ENCODE measurements at regions not wholly inside any gene's neighbourhood (a gene's known extent, or its start where the extent isn't known, plus 50 kb on each side); places are given as distances from the start of the nearest gene placed in this dataset.
"Not testable (repeated sequence)": the region's sequence is repeated elsewhere in the genome, so short reads cannot be mapped to it uniquely, and the experiment has no call there.

- no peak for DNase-seq (ENCODE audit: low spot score)
Observed at GRCh38 chr5:136740228-136740627, 374.9 kb upstream of the TRPC7 start.

GRCh38 chr5:136739271-136739670, 373.9 kb upstream of the TRPC7 start:
- DNase-seq (ENCODE audit: low spot score), result not testable (repeated sequence)

DNA sequence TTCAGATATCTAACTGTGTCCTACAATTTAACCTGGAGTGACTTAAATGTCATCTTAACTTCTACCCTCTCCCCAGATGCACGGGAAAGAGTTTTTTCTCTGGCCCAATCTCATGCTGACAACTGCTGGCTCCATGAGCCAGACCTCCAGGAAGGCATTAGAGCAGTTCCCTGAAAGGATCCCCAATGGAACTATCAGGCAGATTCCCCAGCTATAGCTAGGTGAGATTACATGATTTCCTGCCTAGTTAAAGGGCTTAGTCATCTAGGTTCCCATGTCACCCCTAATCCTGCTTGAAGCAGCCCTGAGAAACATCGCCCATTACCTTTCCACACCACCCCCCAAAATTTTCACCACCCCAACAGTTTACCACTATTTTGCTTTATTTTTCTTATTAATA, 373.5 kb upstream of the TRPC7 start:
- DNase-seq (ENCODE audit: low spot score), result no peak

DNA sequence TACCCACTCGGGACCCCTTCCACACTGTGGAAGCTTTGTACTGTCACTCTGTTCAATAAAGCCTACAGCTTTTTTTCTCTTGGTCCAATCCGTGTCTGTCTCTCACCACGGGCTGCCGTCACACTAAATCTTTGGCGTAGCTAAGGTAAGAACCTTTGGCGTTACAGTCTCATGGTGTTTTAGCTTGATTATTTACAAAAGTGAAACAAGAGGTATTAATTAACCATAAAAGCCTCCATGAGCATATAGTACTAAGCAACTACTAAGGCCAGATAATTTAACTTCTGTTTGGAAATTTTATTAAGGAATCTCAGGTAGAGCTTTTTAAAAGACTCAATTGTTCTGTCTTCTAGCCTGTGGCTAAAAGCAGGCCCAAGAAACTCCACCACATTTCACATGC, 370.7 kb upstream of the TRPC7 start:
- no peak for DNase-seq (ENCODE audit: low spot score)

DNA sequence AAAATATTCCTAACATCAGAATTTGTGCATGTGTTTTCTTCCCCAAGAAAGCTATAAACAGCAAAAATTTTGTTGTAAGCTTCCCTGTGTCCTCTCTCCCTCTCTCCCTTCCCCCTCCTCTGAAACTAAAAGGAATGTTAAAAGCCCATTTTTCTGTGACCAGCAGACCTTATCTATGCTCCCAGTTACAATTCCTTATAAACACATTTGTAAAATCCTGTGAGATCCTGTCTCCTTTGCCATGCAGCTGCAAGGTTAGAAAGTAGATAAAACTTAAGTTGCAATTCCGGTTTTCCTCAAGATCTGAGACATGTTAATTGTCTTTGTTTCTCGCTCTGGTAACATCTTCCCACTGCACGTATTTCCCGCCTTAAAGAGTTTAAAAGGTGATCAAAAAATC, 370.3 kb upstream of the TRPC7 start:
- not testable (repeated sequence) for DNase-seq (ENCODE audit: low spot score)

DNA sequence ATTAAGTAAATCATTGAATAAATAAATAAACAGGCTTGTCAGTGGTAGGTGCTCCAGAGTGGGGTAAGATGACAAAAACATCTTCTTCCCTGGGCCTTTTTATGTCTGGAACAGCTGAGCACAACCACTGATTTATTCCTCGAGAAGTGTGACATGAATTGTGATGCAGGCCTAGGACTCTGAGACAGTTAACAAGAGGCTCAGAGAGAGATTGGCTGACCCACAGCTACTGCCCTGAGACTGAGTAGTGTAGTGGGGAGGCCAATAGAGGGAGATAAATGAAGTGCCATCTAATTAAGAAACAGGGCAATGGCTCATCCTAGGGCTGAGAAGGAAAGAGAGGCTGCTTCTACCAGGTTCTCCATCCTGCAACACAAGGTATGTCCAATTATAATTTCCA, 369.3 kb upstream of the TRPC7 start:
- DNase-seq (ENCODE audit: low spot score), result no peak

DNA sequence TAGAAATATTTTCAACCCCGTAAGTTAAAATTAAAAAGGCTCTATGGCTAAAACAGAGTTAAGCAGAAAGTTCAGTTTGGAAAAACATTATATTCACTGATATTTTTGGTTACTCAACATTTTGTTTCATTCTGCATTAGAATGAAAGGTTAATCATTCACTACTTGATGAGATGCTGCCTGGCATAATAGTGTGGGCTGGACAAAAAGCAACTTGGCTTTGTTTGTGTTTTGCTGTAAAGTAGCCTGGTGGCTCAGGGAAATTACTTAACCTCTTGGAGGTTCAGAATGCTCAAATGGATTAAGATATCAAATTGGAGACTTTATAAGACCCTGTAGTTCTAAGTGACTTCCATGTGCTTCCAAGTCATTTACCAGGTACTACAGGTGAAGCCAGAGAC, 367.4 kb upstream of the TRPC7 start:
- no peak for DNase-seq (ENCODE audit: low spot score)

GRCh38 chr5:136731241-136731900, 366.0 kb upstream of the TRPC7 start:
- DNase-seq (ENCODE audit: low spot score), result no peak

GRCh38 chr5:136730426-136730825, 365.1 kb upstream of the TRPC7 start:
- no peak for DNase-seq (ENCODE audit: low spot score)

- peak; percentile 35 for DNase-seq (ENCODE audit: low spot score)
Observed at GRCh38 chr5:136729901-136730355, 364.6 kb upstream of the TRPC7 start.

DNA sequence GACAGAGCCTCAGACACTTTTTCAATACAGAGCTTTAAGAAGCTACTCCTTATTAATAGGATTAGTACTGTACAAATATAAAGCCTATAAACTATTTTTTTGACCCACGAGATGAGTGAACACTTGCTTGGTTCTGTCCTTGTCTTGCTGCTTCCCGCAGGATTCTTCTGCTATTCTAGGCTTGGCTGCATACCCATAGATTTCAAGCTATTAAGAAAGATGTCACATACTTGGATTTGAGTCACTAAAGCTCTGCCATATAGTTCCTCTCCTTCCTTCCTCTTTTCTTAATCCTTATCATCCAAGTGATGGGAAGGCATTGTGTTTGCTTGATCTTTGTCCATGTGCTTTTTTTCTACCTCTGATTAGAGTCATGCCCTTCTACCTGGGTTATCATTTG, 361.2 kb upstream of the TRPC7 start:
- no peak for DNase-seq (ENCODE audit: low spot score)

GRCh38 chr5:136724161-136724560, 358.8 kb upstream of the TRPC7 start:
- no peak for DNase-seq (ENCODE audit: low spot score)

GRCh38 chr5:136722581-136722980, 357.2 kb upstream of the TRPC7 start:
- DNase-seq (ENCODE audit: low spot score), result no peak

DNA sequence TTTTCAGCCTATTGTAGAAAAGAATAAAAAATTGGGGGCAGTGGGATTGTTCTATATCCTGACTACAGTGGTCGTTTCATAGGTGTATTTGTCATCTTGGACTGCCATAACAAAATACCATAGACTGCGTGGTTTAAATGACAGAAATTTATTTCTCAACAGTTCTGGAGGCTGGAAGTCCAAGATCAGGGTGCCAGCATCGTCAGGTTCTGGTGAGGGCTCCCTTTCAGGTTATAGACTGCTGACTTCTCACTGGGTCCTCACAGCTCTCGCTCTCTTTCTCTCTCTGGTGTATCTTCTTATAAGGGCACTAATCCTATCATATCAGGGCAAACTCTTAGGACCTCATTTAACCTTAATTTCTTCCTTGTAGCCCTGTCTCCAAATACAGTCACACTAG, 356.7 kb upstream of the TRPC7 start:
- no peak for DNase-seq (ENCODE audit: low spot score)

GRCh38 chr5:136720674-136721073, 355.3 kb upstream of the TRPC7 start:
- DNase-seq (ENCODE audit: low spot score), result no peak

DNA sequence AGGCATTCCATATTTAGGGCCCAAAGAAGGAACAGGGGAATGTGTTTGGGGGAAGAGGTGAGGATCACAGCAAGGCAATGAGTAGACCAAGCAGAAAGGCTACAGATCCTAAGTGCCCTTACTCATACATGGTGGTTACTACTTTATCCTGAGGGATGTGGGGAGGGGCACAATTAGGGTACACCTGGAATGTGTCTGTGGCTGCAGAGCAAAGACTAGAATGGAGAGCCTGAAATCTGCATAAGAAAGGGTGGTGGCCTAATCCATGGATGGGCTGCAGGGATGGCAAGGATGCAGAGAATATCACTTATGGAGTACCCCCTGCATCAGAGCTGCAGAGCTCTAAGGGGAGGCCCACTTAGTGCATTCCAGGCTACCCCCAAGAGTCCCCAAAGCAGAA, 352.6 kb upstream of the TRPC7 start:
- DNase-seq (ENCODE audit: low spot score), result no peak

GRCh38 chr5:136714286-136714685, 348.9 kb upstream of the TRPC7 start:
- DNase-seq (ENCODE audit: low spot score), result no peak

DNA sequence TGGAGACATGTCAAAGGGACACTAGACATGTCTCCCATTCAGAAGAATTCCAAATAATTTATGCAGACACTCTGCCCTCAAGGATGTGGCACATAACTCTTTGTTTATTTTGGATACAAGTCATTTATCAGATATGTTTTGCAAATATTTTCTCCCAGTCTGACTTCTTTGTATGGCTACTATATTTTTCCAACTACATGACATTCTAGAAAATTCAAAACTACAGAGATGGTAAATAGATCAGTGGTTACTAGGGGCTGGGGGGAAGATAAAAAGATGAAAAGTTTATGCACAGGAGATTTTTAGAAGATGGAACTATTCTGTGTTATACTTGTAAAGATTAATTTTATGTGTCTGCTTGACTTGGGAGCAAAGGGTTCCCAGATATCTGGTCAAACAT, 347.3 kb upstream of the TRPC7 start:
- DNase-seq (ENCODE audit: low spot score), result no peak

GRCh38 chr5:136710834-136711233, 345.5 kb upstream of the TRPC7 start:
- no peak for DNase-seq (ENCODE audit: low spot score)

- no peak for DNase-seq (ENCODE audit: low spot score)
Observed at GRCh38 chr5:136703706-136704105, 338.4 kb upstream of the TRPC7 start.

- DNase-seq (ENCODE audit: low spot score), result no peak
Observed at GRCh38 chr5:136703036-136703435, 337.7 kb upstream of the TRPC7 start.

DNA sequence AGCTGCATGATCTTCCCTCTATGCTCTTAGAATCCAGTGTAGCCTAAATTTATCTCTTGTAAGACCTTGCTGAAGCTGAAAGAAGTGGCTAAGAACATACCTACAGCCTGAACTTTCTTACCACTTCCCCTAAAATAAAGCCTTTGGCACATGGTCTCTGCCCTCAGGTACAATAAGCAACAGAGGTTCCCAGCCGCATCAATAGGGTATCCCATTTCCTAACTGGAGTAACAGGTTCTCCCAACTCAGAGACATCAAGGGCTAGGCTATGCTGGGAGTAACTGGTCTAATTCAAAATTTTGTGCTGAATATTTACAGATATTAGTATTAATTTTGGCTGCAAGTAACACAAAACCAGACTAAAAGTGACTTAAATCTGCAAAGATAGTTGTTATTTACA, 335.8 kb upstream of the TRPC7 start:
- DNase-seq (ENCODE audit: low spot score), result no peak

DNA sequence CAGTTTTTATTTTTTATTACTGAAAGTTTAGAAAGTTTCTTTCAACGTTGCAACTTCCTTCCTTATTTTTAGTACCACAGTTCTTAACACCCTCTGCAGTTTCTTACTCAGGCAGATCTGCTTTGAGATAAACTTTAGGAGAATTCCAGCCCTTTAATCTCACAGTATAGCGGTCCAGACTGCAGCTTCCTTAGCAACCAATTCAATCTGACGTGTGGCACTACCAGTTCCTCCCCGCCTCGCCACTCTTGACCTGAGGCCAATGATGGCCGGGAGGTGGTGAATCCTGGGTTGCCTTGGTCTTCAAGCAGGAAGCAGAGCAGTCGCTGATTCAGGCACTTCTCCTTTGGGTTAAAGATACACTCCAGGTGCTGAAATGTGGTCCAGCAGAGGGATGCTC, 334.3 kb upstream of the TRPC7 start:
- DNase-seq (ENCODE audit: low spot score), result no peak

GRCh38 chr5:136698970-136699369, 333.6 kb upstream of the TRPC7 start:
- no peak for DNase-seq (ENCODE audit: low spot score)

- DNase-seq (ENCODE audit: low spot score), result no peak
Observed at GRCh38 chr5:136694258-136694657, 328.9 kb upstream of the TRPC7 start.
